Gastroesophageal sphincter (tissue), 3 donors: ENCODE measurements at regions not wholly inside any gene's neighbourhood (a gene's known extent, or its start where the extent isn't known, plus 50 kb on each side); places are given as distances from the start of the nearest gene placed in this dataset.

Experiments
- EP300 ChIP-seq: sonication (generic); formaldehyde crosslinking; IDR thresholded peaks from one replicate; pipeline ENCODE4 v1.6.1; 2017; ENCODE audit warnings: antibody characterized with exemption, mild to moderate bottlenecking
- POLR2A ChIP-seq, 2 donors: fragments of 450-650 bp; IDR thresholded peaks; one replicate each; pipeline ENCODE4 v1.6.1; 2017; ENCODE audit warnings: antibody characterized with exemption in 2 of 2, mild to moderate bottlenecking in 2 of 2, moderate library complexity in 1 of 2
- TF ChIP-seq, protein P1 (sequence below), 4 experiments: fragments of 200-600 bp in 2 of 4; fragments of 450-650 bp in 2 of 4; sonication (generic) in 1 of 4; IDR thresholded peaks; one replicate each; pipeline ENCODE4 v1.5.1; 2017 to 2019; ENCODE audit warnings: antibody characterized with exemption in 4 of 4, mild to moderate bottlenecking in 2 of 4, moderate library complexity in 2 of 4

DNA sequence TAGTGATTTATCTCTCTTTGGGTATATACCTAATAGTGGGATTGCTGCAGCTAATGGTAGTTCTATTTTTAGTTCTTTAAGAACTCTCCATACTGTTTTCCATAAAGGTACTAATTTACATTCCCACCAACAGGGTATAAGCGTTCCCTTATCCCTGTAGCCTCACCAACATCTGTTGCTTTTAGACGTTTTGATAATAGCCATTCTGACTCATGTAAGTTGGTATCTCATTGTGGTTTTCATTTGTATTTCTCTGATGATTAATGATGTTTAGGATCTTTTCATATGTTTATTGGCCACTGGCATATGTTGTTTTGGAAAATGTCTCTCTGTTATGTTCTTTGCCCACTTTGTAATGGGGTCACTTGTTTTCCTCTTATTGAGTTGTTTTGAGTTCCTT lies 88.5 kb upstream of the ZNF267 start:
- TF ChIP-seq, protein P1, sequence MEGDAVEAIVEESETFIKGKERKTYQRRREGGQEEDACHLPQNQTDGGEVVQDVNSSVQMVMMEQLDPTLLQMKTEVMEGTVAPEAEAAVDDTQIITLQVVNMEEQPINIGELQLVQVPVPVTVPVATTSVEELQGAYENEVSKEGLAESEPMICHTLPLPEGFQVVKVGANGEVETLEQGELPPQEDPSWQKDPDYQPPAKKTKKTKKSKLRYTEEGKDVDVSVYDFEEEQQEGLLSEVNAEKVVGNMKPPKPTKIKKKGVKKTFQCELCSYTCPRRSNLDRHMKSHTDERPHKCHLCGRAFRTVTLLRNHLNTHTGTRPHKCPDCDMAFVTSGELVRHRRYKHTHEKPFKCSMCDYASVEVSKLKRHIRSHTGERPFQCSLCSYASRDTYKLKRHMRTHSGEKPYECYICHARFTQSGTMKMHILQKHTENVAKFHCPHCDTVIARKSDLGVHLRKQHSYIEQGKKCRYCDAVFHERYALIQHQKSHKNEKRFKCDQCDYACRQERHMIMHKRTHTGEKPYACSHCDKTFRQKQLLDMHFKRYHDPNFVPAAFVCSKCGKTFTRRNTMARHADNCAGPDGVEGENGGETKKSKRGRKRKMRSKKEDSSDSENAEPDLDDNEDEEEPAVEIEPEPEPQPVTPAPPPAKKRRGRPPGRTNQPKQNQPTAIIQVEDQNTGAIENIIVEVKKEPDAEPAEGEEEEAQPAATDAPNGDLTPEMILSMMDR (IDR thresholded peaks at IDR 0.05) = no peak
- TF ChIP-seq EP300 (no peak), POLR2A (IDR thresholded peaks at IDR 0.05) (no peak)
